Spinal cord (tissue), 9 donors: ENCODE measurements at regions not wholly inside any gene's neighbourhood (a gene's known extent, or its start where the extent isn't known, plus 50 kb on each side); places are given as distances from the start of the nearest gene placed in this dataset.
A peak's percentile ranks its signal among the peaks of the same experiment; 100 is the strongest.

Experiments used
- DNase-seq, 6 donors: peaks; one replicate each; pipeline versions ENCODE4 v3.0.0 to v3.0.0-alpha.2; 2013 to 2015; ENCODE audit warnings: low spot score in 6 of 6, low read depth in 4 of 6
- H3K27ac ChIP-seq: one replicate; pipeline ENCODE4 v1.5.1; 2013; ENCODE audit warnings: low read depth, low read length, control low read depth
- H3K27me3 ChIP-seq: one replicate; pipeline ENCODE4 v1.6.1; 2013; ENCODE audit warnings: low read length; ENCODE audit not compliant: control insufficient read depth, insufficient read depth
- H3K36me3 ChIP-seq: one replicate; pipeline ENCODE4 v1.6.1; 2013; ENCODE audit warnings: low read length; ENCODE audit not compliant: control insufficient read depth, insufficient read depth
- H3K4me1 ChIP-seq: one replicate; pipeline ENCODE4 v1.6.1; 2013; ENCODE audit warnings: low read length; ENCODE audit not compliant: control insufficient read depth, insufficient read depth
- H3K4me3 ChIP-seq: one replicate; pipeline ENCODE4 v1.5.1; 2013; ENCODE audit warnings: low read depth, low read length, control low read depth
- H3K9me3 ChIP-seq: one replicate; pipeline ENCODE4 v1.6.1; 2013; ENCODE audit warnings: low read length; ENCODE audit not compliant: control insufficient read depth, insufficient read depth
- WGBS: methylation state at CpG from one replicate; pipeline ENCODE4 v1.1.5; 2013; ENCODE audit warnings: missing lambda C conversion rate; ENCODE audit not compliant: insufficient coverage; 5-methylcytosine and 5-hydroxymethylcytosine counted together
- donor health status: healthy.

GRCh38 chr18:30192216-30192615, 850.3 kb downstream of the DSC3 start:
- Histone ChIP-seq H3K36me3 (no peaks in the 10 kb centered on the region), H3K27me3 (no peaks in the 10 kb centered on the region), H3K27ac (no peak overlapping the region), H3K4me1 (no peaks in the 10 kb centered on the region), H3K4me3 (no peak overlapping the region), H3K9me3 (peaks cover 3% of the 10 kb centered on the region)
- DNase-seq, result no peak
- WGBS, result 100% methylated on average over 3 of the region's 3 CpGs

GRCh38 chr18:30186245-30186644, 856.3 kb downstream of the DSC3 start:
- WGBS, result no CpG with 5 or more reads among the region's 2 CpGs

DNA sequence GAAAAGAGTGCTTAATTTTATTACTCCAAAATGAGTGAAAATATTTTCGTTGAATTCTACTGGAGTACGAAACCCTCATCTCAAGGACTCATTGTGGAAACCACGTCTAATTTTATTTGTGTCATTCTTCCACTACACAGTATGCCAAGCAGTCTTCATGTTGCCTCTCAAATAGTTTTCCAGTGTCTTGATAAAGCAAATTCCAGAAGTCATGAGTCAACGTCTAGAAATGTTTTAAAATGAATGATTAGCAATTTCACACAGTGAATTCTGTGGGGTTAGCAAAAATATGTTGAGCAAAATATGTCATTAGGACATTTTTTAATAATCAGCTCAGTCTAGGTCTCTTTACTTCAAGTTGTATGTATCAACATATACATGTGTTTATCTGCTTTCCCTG, 865.5 kb downstream of the DSC3 start:
- Histone ChIP-seq H3K27me3 (no peaks in the 10 kb centered on the region), H3K27ac (no peak overlapping the region), H3K4me1 (no peaks in the 10 kb centered on the region), H3K4me3 (no peak overlapping the region), H3K36me3 (no peaks in the 10 kb centered on the region), H3K9me3 (no peaks in the 10 kb centered on the region)
- DNase-seq, result no peak
- no CpG with 5 or more reads among the region's 4 CpGs for WGBS

More at GRCh38 chr18:30186245-30186644, 856.3 kb downstream of the DSC3 start:
- H3K4me1 ChIP-seq, result no peaks in the 10 kb centered on the region
- H3K36me3 ChIP-seq, result no peaks in the 10 kb centered on the region
- H3K9me3 ChIP-seq, result no peaks in the 10 kb centered on the region
- DNase-seq, result no peak
- H3K27ac ChIP-seq, result no peak overlapping the region
- H3K27me3 ChIP-seq, result no peaks in the 10 kb centered on the region
- no peak overlapping the region for H3K4me3 ChIP-seq

DNA sequence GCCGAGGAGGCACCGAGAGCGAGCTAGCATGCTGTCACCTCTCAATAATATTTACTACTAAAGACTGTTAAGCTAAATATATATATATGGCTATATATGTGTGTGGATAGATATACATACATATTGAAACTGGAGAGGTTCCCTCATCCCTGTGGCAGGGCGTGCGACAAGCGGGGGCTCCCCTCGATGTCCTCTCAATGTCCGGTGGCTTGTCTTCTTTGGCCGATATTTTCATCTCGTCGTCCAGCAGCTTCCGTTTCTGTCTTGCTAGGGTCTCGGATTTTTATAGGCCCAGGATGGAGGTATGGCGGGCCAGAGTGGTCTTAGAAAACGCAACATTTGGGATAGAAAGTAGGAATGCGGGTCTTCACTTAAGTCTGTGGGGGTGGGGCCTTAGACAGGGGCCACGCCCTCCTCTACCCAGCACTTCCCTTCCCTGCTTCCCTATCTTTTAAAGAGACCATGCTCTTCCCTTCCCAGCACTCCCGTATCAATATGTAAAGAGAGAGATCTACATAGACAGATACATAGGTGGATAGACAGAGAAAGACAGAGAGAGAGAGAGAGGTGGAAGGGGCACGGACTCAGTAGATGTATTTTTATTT, 866.8 kb downstream of the DSC3 start:
- Histone ChIP-seq H3K27ac (no peak overlapping the region), H3K27me3 (no peaks in the 10 kb centered on the region), H3K4me1 (no peaks in the 10 kb centered on the region), H3K36me3 (no peaks in the 10 kb centered on the region), H3K4me3 (no peak overlapping the region), H3K9me3 (no peaks in the 10 kb centered on the region)
- DNase-seq, result no peak
- WGBS, result over 99% methylated on average over 11 of the region's 19 CpGs

GRCh38 chr18:30175061-30175574, 867.4 kb downstream of the DSC3 start:
- H3K4me1 ChIP-seq, result no peaks in the 10 kb centered on the region
- no peaks in the 10 kb centered on the region for H3K27me3 ChIP-seq
- no peak overlapping the region for H3K4me3 ChIP-seq
- H3K36me3 ChIP-seq, result no peaks in the 10 kb centered on the region
- H3K27ac ChIP-seq, result no peak overlapping the region
- no peak for DNase-seq
- H3K9me3 ChIP-seq, result no peaks in the 10 kb centered on the region
- 97% methylated on average over 51 of the region's 52 CpGs for WGBS

- 100% methylated on average over 1 of the region's 2 CpGs for WGBS
- H3K9me3 ChIP-seq, result no peaks in the 10 kb centered on the region
- H3K36me3 ChIP-seq, result no peaks in the 10 kb centered on the region
These were observed 879.0 kb downstream of the DSC3 start for GRCh38 chr18:30163573-30163972.

DNA sequence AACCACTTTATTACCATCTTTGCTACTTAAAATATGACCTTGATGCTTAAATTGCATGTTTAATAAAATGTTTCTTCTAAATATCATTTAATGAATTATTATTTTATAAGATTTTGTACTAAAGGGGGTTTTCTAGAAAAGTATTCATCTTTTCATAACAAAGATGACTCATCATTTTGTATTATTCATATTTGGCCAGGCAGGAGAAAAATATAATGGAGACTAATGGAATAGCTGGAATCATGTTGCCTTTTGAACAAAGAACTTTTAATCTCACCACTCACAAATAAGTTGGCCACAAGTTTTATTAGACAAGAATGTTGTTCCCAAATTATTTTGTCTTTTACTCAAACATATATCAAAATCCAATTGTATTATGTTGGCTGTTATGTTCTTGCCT, 882.4 kb downstream of the DSC3 start:
- Histone ChIP-seq H3K9me3 (no peaks in the 10 kb centered on the region), H3K4me3 (no peak overlapping the region), H3K36me3 (no peaks in the 10 kb centered on the region), H3K27me3 (no peaks in the 10 kb centered on the region), H3K4me1 (no peaks in the 10 kb centered on the region), H3K27ac (no peak overlapping the region)
- DNase-seq, result no peak

More at GRCh38 chr18:30163573-30163972, 879.0 kb downstream of the DSC3 start:
- H3K27me3 ChIP-seq, result no peaks in the 10 kb centered on the region
- no peak for DNase-seq
- no peak overlapping the region for H3K27ac ChIP-seq
- no peaks in the 10 kb centered on the region for H3K4me1 ChIP-seq
- no peak overlapping the region for H3K4me3 ChIP-seq

DNA sequence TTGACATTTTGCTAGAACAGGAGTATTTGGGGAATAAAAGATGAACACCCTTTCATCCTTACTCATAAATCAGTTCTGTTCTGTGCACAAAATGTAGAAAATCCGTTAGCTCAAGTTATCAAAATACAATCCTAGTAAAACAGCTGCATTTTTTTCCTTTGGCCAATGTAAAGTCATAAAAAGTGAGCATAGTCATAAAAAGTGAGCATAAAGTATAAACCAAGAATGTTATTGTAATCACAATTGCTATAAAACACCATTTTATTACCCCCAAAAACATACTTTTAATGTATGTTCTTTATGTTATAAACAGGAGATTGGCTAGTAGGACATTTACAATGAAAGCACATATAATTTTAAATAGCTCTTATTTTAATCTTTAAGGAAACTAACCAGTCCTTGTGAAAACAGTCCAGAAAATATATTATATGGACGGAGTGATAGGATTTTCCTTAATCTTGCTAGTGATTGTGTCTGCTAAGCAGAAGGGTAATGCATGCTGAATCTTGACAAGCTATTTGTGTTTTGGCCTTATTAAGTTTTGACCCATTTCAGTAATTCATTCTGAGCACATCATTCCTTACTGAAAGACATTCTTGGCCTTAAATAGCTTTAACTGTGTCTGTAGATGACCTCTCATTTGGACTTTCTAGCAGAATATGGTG, 891.8 kb downstream of the DSC3 start:
- H3K9me3 ChIP-seq, result no peaks in the 10 kb centered on the region
- WGBS, result no CpG with 5 or more reads among the region's 2 CpGs
- no peaks in the 10 kb centered on the region for H3K36me3 ChIP-seq
- DNase-seq, result peak in 1 of 6 donors; percentile 19
- H3K4me3 ChIP-seq, result no peak overlapping the region
- H3K27me3 ChIP-seq, result no peaks in the 10 kb centered on the region
- no peaks in the 10 kb centered on the region for H3K4me1 ChIP-seq
- no peak overlapping the region for H3K27ac ChIP-seq

- H3K4me1 ChIP-seq, result no peaks in the 10 kb centered on the region
- no peaks in the 10 kb centered on the region for H3K9me3 ChIP-seq
- H3K27me3 ChIP-seq, result no peaks in the 10 kb centered on the region
- H3K36me3 ChIP-seq, result no peaks in the 10 kb centered on the region
- H3K4me3 ChIP-seq, result no peak overlapping the region
- no peak overlapping the region for H3K27ac ChIP-seq
- no peak for DNase-seq
These were observed 893.0 kb downstream of the DSC3 start for GRCh38 chr18:30149585-30149984.

DNA sequence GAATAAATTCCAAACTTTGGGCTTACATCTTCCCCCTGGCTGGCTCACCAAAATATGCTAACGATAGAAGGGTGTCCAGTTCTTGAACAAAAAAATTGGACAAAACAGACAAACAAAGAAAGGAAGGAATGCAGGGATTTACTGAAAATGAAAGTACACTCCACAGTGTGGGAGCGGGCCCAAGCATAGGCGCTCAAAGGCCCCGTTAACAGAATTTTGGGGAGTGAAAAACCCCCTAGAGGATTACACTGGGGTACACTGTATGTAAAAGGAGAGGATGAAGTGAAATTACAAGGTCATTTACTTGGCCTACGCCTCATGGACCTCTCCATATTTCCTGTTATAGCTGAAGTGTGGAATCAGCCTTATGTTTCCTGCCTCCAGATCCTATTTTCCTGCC, 899.7 kb downstream of the DSC3 start:
- Histone ChIP-seq H3K27me3 (no peaks in the 10 kb centered on the region), H3K4me3 (no peak overlapping the region), H3K27ac (no peak overlapping the region), H3K36me3 (no peaks in the 10 kb centered on the region), H3K4me1 (no peaks in the 10 kb centered on the region), H3K9me3 (no peaks in the 10 kb centered on the region)
- no peak for DNase-seq
- no CpG with 5 or more reads among the region's 5 CpGs for WGBS
